ENCODE measurements at regions not wholly inside any gene's neighbourhood (a gene's known extent, or its start where the extent isn't known, plus 50 kb on each side); places are given as distances from the start of the nearest gene placed in this dataset.

DNA sequence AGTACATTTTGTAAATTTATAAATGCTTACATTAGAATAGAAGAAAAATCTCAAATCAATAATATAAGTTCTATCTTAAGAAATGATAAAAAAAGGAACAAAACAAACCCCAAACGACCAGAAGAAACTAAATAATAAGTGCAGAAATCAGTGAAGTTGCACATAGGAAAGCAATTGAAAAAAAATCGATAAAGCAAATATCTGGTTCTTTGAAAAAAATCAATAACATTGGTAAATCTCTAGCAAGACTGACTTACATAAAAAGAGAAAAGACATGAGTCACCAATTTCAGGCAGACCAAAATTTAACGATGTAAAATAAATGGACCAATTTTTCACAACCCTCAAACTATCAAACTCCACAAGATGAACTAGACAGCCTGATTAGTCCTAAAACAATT is 249.9 kb upstream of the HDAC4 start:
- no peak for TF ChIP-seq EP300 (IDR thresholded peaks at IDR 0.05)
- TF ChIP-seq, protein P1, sequence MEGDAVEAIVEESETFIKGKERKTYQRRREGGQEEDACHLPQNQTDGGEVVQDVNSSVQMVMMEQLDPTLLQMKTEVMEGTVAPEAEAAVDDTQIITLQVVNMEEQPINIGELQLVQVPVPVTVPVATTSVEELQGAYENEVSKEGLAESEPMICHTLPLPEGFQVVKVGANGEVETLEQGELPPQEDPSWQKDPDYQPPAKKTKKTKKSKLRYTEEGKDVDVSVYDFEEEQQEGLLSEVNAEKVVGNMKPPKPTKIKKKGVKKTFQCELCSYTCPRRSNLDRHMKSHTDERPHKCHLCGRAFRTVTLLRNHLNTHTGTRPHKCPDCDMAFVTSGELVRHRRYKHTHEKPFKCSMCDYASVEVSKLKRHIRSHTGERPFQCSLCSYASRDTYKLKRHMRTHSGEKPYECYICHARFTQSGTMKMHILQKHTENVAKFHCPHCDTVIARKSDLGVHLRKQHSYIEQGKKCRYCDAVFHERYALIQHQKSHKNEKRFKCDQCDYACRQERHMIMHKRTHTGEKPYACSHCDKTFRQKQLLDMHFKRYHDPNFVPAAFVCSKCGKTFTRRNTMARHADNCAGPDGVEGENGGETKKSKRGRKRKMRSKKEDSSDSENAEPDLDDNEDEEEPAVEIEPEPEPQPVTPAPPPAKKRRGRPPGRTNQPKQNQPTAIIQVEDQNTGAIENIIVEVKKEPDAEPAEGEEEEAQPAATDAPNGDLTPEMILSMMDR (IDR thresholded peaks at IDR 0.05) = no peak
- no peak for TF ChIP-seq POLR2A (IDR thresholded peaks at IDR 0.05)
- TF ChIP-seq POLR2AphosphoS5 (IDR thresholded peaks at IDR 0.05) = no peak

All from suprapubic skin (tissue), 4 donors.